GM12872 (cell line): ENCODE measurements at regions not wholly inside any gene's neighbourhood (a gene's known extent, or its start where the extent isn't known, plus 50 kb on each side); places are given as distances from the start of the nearest gene placed in this dataset.

Experiments
- TF ChIP-seq, protein P1 (sequence below): IDR thresholded peaks from 3 replicates; pipeline ENCODE4 v1.5.1; 2011; ENCODE audit warnings: low read depth, mild to moderate bottlenecking, low read length, moderate library complexity; ENCODE audit not compliant: insufficient read depth

DNA sequence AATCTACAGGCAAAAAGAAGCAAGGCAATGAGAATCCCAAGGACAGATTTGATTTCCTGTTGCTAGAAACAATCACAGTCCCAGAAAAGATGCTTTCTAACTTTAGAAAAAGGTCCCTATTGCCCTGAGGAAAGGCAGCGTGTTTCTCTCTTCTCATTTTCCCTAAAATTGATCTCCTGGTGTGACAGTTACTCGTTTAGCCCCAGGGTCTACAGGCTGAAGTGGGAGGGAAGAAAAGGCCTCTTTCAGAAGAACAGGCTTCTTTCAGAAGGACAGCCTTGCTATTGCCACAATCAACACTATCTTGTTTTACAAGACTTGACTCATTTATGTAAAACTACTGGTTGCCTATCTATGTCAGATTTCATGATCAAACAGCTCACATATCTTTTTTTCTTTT lies 121.8 kb upstream of the OR4E1 start:
- TF ChIP-seq, protein P1, sequence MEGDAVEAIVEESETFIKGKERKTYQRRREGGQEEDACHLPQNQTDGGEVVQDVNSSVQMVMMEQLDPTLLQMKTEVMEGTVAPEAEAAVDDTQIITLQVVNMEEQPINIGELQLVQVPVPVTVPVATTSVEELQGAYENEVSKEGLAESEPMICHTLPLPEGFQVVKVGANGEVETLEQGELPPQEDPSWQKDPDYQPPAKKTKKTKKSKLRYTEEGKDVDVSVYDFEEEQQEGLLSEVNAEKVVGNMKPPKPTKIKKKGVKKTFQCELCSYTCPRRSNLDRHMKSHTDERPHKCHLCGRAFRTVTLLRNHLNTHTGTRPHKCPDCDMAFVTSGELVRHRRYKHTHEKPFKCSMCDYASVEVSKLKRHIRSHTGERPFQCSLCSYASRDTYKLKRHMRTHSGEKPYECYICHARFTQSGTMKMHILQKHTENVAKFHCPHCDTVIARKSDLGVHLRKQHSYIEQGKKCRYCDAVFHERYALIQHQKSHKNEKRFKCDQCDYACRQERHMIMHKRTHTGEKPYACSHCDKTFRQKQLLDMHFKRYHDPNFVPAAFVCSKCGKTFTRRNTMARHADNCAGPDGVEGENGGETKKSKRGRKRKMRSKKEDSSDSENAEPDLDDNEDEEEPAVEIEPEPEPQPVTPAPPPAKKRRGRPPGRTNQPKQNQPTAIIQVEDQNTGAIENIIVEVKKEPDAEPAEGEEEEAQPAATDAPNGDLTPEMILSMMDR: no peak

DNA sequence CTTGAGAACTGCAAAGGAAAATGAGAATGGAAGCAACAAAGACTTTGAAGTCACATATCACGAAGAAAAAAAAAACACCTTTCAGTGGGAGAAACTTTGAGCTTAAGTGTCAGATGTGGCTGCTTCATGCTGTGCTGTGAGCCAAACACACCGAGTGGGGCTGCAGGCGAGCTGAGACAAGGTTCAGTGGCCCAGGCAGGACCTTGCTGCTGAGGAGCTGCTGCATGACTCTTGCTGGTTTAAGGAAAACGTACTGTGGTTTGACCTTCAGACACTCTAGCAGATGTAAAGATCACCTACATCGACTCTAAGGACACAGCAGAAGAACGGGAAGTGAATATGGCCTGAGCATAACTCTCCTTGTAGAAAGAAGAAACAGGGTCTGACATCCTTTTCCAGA lies 118.1 kb upstream of the OR4E1 start:
- TF ChIP-seq, protein P1: no peak

DNA sequence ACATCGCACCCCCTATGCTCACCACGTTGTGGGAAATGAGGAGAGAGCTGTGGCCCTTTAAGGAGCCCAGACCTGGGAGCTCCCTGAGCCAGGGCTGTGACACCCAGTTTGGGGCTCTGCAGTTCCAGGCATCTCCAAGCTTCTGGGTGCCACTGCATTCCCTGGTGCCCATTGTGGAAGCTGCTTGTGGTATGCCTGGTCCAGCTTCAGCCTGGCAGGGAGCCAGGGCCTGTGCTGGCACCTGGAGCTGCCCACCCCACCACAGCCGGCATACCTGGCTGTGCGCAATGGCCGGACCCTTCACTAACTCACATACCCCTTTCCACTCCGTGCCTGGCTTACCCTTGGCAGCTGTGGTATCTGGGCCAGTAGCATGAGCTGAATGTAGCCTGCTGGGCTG lies 107.9 kb upstream of the OR4E1 start:
- TF ChIP-seq, protein P1: no peak

GRCh38 chr14:21780429-21781084 lies 106.9 kb upstream of the OR4E1 start:
- TF ChIP-seq, protein P1: no peak

DNA sequence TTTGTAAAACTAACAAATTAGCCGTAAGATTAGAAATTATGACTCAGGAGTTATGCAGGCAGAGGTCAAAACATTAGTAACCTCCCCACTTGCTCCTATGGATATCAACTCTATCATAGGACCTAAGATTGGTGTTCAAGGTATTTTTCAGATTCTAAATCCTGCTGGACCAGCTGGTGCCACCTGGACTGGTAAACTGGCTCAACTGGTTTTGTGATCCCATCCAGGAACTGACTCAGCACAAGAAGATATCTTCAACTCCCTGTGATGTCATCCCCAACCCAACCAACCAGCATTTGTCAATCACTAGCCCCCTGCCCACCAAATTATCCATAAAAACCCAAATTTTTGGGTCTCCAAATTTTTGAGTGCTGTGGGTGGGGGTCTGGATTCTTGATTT lies 98.1 kb upstream of the OR4E1 start:
- TF ChIP-seq, protein P1: no peak

- TF ChIP-seq, protein P1: no peak
Measured at GRCh38 chr14:21768875-21769257, 95.2 kb upstream of the OR4E1 start.

- TF ChIP-seq, protein P1: peak; percentile 53
Measured at GRCh38 chr14:21768116-21768874, 94.7 kb upstream of the OR4E1 start.
